ENCODE measurements at regions not wholly inside any gene's neighbourhood (a gene's known extent, or its start where the extent isn't known, plus 50 kb on each side); places are given as distances from the start of the nearest gene placed in this dataset.

GRCh38 chr12:127161466-127161865 lies 1105.5 kb upstream of the TMEM132C start:
- no peak for TF ChIP-seq CTCF (conservative IDR thresholded peaks at IDR 0.05)
- no peak for TF ChIP-seq ZFX (IDR thresholded peaks at IDR 0.05)
